Activated CD4-positive, alpha-beta T cell treated with anti-CD3 and anti-CD28 coated beads, Interleukin-2, amount 50 U/mL, for 16 hours (primary cell): ENCODE measurements at regions not wholly inside any gene's neighbourhood (a gene's known extent, or its start where the extent isn't known, plus 50 kb on each side); places are given as distances from the start of the nearest gene placed in this dataset.
"Not testable (repeated sequence)": the region's sequence is repeated elsewhere in the genome, so short reads cannot be mapped to it uniquely, and the experiment has no call there.

Experiments used
- DNase-seq: peaks from one replicate; pipeline ENCODE4 v3.0.0-alpha.2; 2020

- DNase-seq, result no peak
These were observed 450.5 kb upstream of the DDI1 start for GRCh38 chr11:103585911-103586310.

GRCh38 chr11:103586756-103587155 is 449.7 kb upstream of the DDI1 start:
- DNase-seq, result no peak

GRCh38 chr11:103587901-103588788 is 448.3 kb upstream of the DDI1 start:
- DNase-seq, result no peak

- DNase-seq, result no peak
These were observed 444.9 kb upstream of the DDI1 start for GRCh38 chr11:103591554-103591953.

- no peak for DNase-seq
These were observed 442.2 kb upstream of the DDI1 start for GRCh38 chr11:103594283-103594682.

GRCh38 chr11:103596315-103596714 is 440.1 kb upstream of the DDI1 start:
- DNase-seq, result no peak

- DNase-seq, result peak; percentile 27
These were observed 435.1 kb upstream of the DDI1 start for GRCh38 chr11:103601225-103601846.

- no peak for DNase-seq
These were observed 433.6 kb upstream of the DDI1 start for GRCh38 chr11:103602840-103603239.

- DNase-seq, result no peak
These were observed 432.1 kb upstream of the DDI1 start for GRCh38 chr11:103604310-103604709.

- no peak for DNase-seq
These were observed 427.9 kb upstream of the DDI1 start for GRCh38 chr11:103608566-103608965.

- no peak for DNase-seq
These were observed 427.0 kb upstream of the DDI1 start for GRCh38 chr11:103609117-103610066.

- DNase-seq, result no peak
These were observed 426.0 kb upstream of the DDI1 start for GRCh38 chr11:103610435-103610834.

- not testable (repeated sequence) for DNase-seq
These were observed 424.7 kb upstream of the DDI1 start for GRCh38 chr11:103611526-103612260.

GRCh38 chr11:103612451-103612850 is 424.0 kb upstream of the DDI1 start:
- not testable (repeated sequence) for DNase-seq

- not testable (repeated sequence) for DNase-seq
These were observed 419.9 kb upstream of the DDI1 start for GRCh38 chr11:103616586-103616985.

GRCh38 chr11:103618528-103618927 is 417.9 kb upstream of the DDI1 start:
- DNase-seq, result no peak

GRCh38 chr11:103619480-103619879 is 417.0 kb upstream of the DDI1 start:
- DNase-seq, result no peak

GRCh38 chr11:103619938-103620337 is 416.5 kb upstream of the DDI1 start:
- DNase-seq, result no peak

GRCh38 chr11:103622296-103622695 is 414.1 kb upstream of the DDI1 start:
- no peak for DNase-seq

GRCh38 chr11:103623933-103624332 is 412.5 kb upstream of the DDI1 start:
- no peak for DNase-seq

GRCh38 chr11:103624708-103625623 is 411.5 kb upstream of the DDI1 start:
- DNase-seq, result no peak
